Esophagus muscularis mucosa (tissue), 4 donors: ENCODE measurements at regions not wholly inside any gene's neighbourhood (a gene's known extent, or its start where the extent isn't known, plus 50 kb on each side); places are given as distances from the start of the nearest gene placed in this dataset.

Experiments used
- EP300 ChIP-seq: sonication (generic); formaldehyde crosslinking; IDR thresholded peaks from one replicate; pipeline ENCODE4 v1.6.1; 2017; ENCODE audit warnings: antibody characterized with exemption
- POLR2AphosphoS5 ChIP-seq, 2 donors: sonication (generic); formaldehyde crosslinking; IDR thresholded peaks; one replicate each; pipeline ENCODE4 v1.6.1; 2017; ENCODE audit warnings: antibody characterized with exemption in 2 of 2
- TF ChIP-seq, protein P1 (sequence below), 3 experiments: fragments of 200-600 bp in 2 of 3; fragments of 450-650 bp in 1 of 3; sonication (generic) in 2 of 3; IDR thresholded peaks; one replicate each; pipeline ENCODE4 v1.5.1; 2017 to 2019; ENCODE audit warnings: antibody characterized with exemption in 3 of 3, mild to moderate bottlenecking in 2 of 3, moderate library complexity in 1 of 3

DNA sequence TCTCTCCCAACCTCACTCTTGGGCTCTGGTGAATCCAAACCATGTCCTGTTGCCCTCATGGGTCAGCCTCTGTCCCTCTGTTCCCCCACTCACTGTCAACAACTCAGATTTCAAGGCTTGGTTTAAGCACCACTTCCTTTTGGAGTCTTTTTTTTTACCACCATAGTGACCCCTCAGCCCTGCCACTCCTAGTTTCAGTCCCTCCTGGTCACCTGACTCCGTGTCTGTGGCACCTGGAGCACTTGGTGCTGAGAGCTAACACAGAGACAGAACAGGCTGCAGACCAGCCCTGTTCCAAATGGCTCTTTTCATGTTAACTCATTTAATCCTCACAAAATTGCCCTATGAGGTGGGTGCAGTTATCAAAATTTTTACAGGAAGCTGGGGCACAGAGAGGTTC, 53.6 kb upstream of the SMNDC1 start:
- TF ChIP-seq, protein P1, sequence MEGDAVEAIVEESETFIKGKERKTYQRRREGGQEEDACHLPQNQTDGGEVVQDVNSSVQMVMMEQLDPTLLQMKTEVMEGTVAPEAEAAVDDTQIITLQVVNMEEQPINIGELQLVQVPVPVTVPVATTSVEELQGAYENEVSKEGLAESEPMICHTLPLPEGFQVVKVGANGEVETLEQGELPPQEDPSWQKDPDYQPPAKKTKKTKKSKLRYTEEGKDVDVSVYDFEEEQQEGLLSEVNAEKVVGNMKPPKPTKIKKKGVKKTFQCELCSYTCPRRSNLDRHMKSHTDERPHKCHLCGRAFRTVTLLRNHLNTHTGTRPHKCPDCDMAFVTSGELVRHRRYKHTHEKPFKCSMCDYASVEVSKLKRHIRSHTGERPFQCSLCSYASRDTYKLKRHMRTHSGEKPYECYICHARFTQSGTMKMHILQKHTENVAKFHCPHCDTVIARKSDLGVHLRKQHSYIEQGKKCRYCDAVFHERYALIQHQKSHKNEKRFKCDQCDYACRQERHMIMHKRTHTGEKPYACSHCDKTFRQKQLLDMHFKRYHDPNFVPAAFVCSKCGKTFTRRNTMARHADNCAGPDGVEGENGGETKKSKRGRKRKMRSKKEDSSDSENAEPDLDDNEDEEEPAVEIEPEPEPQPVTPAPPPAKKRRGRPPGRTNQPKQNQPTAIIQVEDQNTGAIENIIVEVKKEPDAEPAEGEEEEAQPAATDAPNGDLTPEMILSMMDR (IDR thresholded peaks at IDR 0.05) = no peak
- TF ChIP-seq POLR2AphosphoS5 (IDR thresholded peaks at IDR 0.05) = no peak
- no peak for TF ChIP-seq EP300
